Neural progenitor cell (in vitro differentiated cells): ENCODE measurements at regions not wholly inside any gene's neighbourhood (a gene's known extent, or its start where the extent isn't known, plus 50 kb on each side); places are given as distances from the start of the nearest gene placed in this dataset.

Experiments
- DNase-seq: peaks from one replicate; pipeline ENCODE4 v3.0.0-alpha.2; 2016; ENCODE audit warnings: low spot score
- H2AFZ ChIP-seq: fragments of 200-600 bp; sonication (generic); replicated peaks from 2 replicates; pipeline ENCODE4 v1.6.1; 2016; ENCODE audit warnings: antibody characterized with exemption
- H3F3A ChIP-seq: fragments of 200-600 bp; sonication (generic); 2 replicates; pipeline ENCODE4 v1.6.1; 2016; ENCODE audit warnings: antibody characterized with exemption, low read depth
- H3K27ac ChIP-seq: fragments of 200-600 bp; sonication (generic); 2 replicates; pipeline ENCODE4 v1.5.1; 2016; ENCODE audit warnings: mild to moderate bottlenecking
- H3K27me3 ChIP-seq: fragments of 200-600 bp; sonication (generic); 2 replicates; pipeline ENCODE4 v1.6.1; 2016; ENCODE audit warnings: mild to moderate bottlenecking, moderate library complexity
- H3K36me3 ChIP-seq: fragments of 200-600 bp; sonication (generic); 2 replicates; pipeline ENCODE4 v1.5.1; 2016
- H3K4me1 ChIP-seq: fragments of 200-600 bp; sonication (generic); 2 replicates; pipeline ENCODE4 v1.6.1; 2016; ENCODE audit warnings: mixed run types
- H3K4me2 ChIP-seq: fragments of 200-600 bp; sonication (generic); 2 replicates; pipeline ENCODE4 v1.6.1; 2016
- H3K4me3 ChIP-seq: fragments of 200-600 bp; sonication (generic); 2 replicates; pipeline ENCODE4 v1.5.1; 2016
- H3K79me2 ChIP-seq: fragments of 200-600 bp; sonication (generic); 2 replicates; pipeline ENCODE4 v1.6.1; 2016; ENCODE audit warnings: low read depth
- H3K9ac ChIP-seq: fragments of 200-600 bp; sonication (generic); 2 replicates; pipeline ENCODE4 v1.6.1; 2016
- H3K9me3 ChIP-seq: fragments of 200-600 bp; sonication (generic); 2 replicates; pipeline ENCODE4 v1.5.1; 2016; ENCODE audit warnings: low read depth
- H4K20me1 ChIP-seq: fragments of 200-600 bp; sonication (generic); 2 replicates; pipeline ENCODE4 v1.6.1; 2016; ENCODE audit warnings: low read depth
- H3K27ac Mint-ChIP-seq: 3 replicates; pipeline ENCODE4 v1.8.0; 2021; ENCODE audit warnings: mixed read lengths
- H3K27me3 Mint-ChIP-seq: 2 replicates; pipeline ENCODE4 v1.8.0; 2022; ENCODE audit warnings: low read depth, mild to moderate bottlenecking, inconsistent platforms, moderate library complexity, mixed read lengths; ENCODE audit not compliant: insufficient read depth
- H3K36me3 Mint-ChIP-seq: 3 replicates; pipeline ENCODE4 v1.8.0; 2021; ENCODE audit warnings: mixed read lengths
- H3K4me1 Mint-ChIP-seq: 3 replicates; pipeline ENCODE4 v1.8.0; 2021; ENCODE audit warnings: mixed read lengths
- H3K4me3 Mint-ChIP-seq: 3 replicates; pipeline ENCODE4 v1.8.0; 2021; ENCODE audit warnings: mild to moderate bottlenecking, moderate library complexity, mixed read lengths
- H3K9me3 Mint-ChIP-seq: 3 replicates; pipeline ENCODE4 v1.8.0; 2020; ENCODE audit warnings: mixed read lengths
- CTCF ChIP-seq: fragments of 200-600 bp; sonication (generic); IDR thresholded peaks from 2 replicates; pipeline ENCODE4 v1.5.1; 2017; ENCODE audit warnings: antibody characterized with exemption, mild to moderate bottlenecking
- EZH2 ChIP-seq: fragments of 200-600 bp; sonication (generic); IDR thresholded peaks from 2 replicates; pipeline ENCODE4 v1.6.1; 2017; ENCODE audit warnings: antibody characterized with exemption, mild to moderate bottlenecking, moderate library complexity
- EZH2phosphoT487 ChIP-seq: fragments of 200-600 bp; sonication (generic); IDR thresholded peaks from 2 replicates; pipeline ENCODE4 v1.6.1; 2017; ENCODE audit warnings: antibody characterized with exemption

- no peaks in the 10 kb centered on the region for H3K36me3 Mint-ChIP-seq
- H3K27me3 Mint-ChIP-seq, result no peaks in the 10 kb centered on the region
- no peak overlapping the region for H3K4me3 Mint-ChIP-seq
- DNase-seq, result peak; percentile 39
- Histone ChIP-seq H3K27me3 (no peaks in the 10 kb centered on the region), H3K9ac (no peak overlapping the region), H3K4me3 (no peak overlapping the region), H3F3A (peaks cover 27% of the 10 kb centered on the region), H3K4me2 (peak overlapping the region; percentile 49), H3K9me3 (no peaks in the 10 kb centered on the region), H3K4me1 (peaks cover 48% of the 10 kb centered on the region), H4K20me1 (no peaks in the 10 kb centered on the region), H3K36me3 (no peaks in the 10 kb centered on the region), H2AFZ (no peak overlapping the region), H3K27ac (no peak overlapping the region), H3K79me2 (peaks cover 4% of the 10 kb centered on the region)
- TF ChIP-seq CTCF (no peak), EZH2phosphoT487 (no peak), EZH2 (no peak)
- no peak overlapping the region for H3K27ac Mint-ChIP-seq
- peaks cover 45% of the 10 kb centered on the region for H3K4me1 Mint-ChIP-seq
- no peaks in the 10 kb centered on the region for H3K9me3 Mint-ChIP-seq
These were observed 376.1 kb downstream of the UTRN start for GRCh38 chr6:144661116-144661806.

GRCh38 chr6:144662812-144663365, 377.8 kb downstream of the UTRN start:
- TF ChIP-seq EZH2phosphoT487 (no peak), EZH2 (no peak), CTCF (no peak)
- H3K36me3 ChIP-seq, result no peaks in the 10 kb centered on the region
- Mint-ChIP-seq H3K27ac (no peak overlapping the region), H3K4me3 (no peak overlapping the region), H3K36me3 (no peaks in the 10 kb centered on the region), H3K4me1 (peaks cover 40% of the 10 kb centered on the region), H3K27me3 (no peaks in the 10 kb centered on the region), H3K9me3 (no peaks in the 10 kb centered on the region)
- no peak overlapping the region for H3K4me2 ChIP-seq
- no peaks in the 10 kb centered on the region for H4K20me1 ChIP-seq
- peaks cover 20% of the 10 kb centered on the region for H3F3A ChIP-seq
- H3K9me3 ChIP-seq, result no peaks in the 10 kb centered on the region
- H3K4me1 ChIP-seq, result peaks cover 41% of the 10 kb centered on the region
- no peak overlapping the region for H3K27ac ChIP-seq
- H2AFZ ChIP-seq, result no peak overlapping the region
- DNase-seq, result no peak
- no peak overlapping the region for H3K4me3 ChIP-seq
- H3K9ac ChIP-seq, result no peak overlapping the region
- H3K79me2 ChIP-seq, result peaks cover 4% of the 10 kb centered on the region
- no peaks in the 10 kb centered on the region for H3K27me3 ChIP-seq

- Mint-ChIP-seq H3K4me3 (no peak overlapping the region), H3K27me3 (no peaks in the 10 kb centered on the region), H3K36me3 (no peaks in the 10 kb centered on the region), H3K4me1 (peaks cover 29% of the 10 kb centered on the region), H3K27ac (no peak overlapping the region), H3K9me3 (no peaks in the 10 kb centered on the region)
- Histone ChIP-seq H3K9ac (no peak overlapping the region), H3F3A (peaks cover 11% of the 10 kb centered on the region), H3K36me3 (no peaks in the 10 kb centered on the region), H3K27me3 (no peaks in the 10 kb centered on the region), H3K27ac (no peak overlapping the region), H3K79me2 (peaks cover 4% of the 10 kb centered on the region), H4K20me1 (no peaks in the 10 kb centered on the region), H2AFZ (no peak overlapping the region), H3K4me3 (no peak overlapping the region), H3K4me2 (no peak overlapping the region), H3K4me1 (peaks cover 29% of the 10 kb centered on the region), H3K9me3 (no peaks in the 10 kb centered on the region)
- no peak for DNase-seq
- TF ChIP-seq EZH2 (no peak), EZH2phosphoT487 (no peak), CTCF (no peak)
These were observed 379.1 kb downstream of the UTRN start for GRCh38 chr6:144664281-144664680.
